WTC11 (cell line): ENCODE measurements at regions not wholly inside any gene's neighbourhood (a gene's known extent, or its start where the extent isn't known, plus 50 kb on each side); places are given as distances from the start of the nearest gene placed in this dataset.

ENCODE experiments used
- ATAC-seq: fragments of 200-7000 bp; cut with Tn5 transposase; 2 replicates; pipeline ENCODE4 v1.10.0; 2021; ENCODE audit warnings: mild to moderate bottlenecking, moderate library complexity
- CTCF ChIA-PET: fragments of 300-600 bp; sonication (Branson Sonifier 250); formaldehyde crosslinking; loops from one replicate; lab custom pipeline; 2021; ENCODE audit warnings: antibody characterized with exemption; lab: Charles Lee
- POLR2A ChIA-PET: fragments of 350-600 bp; sonication (Branson Sonifier 250); formaldehyde crosslinking; loops from one replicate; lab custom pipeline; 2021; ENCODE audit warnings: antibody characterized with exemption; lab: Charles Lee
- DNase-seq: peaks from one replicate; pipeline ENCODE4 v3.0.0; 2021; ENCODE audit warnings: low spot score
- H3K27ac Mint-ChIP-seq: 2 replicates; pipeline ENCODE4 v1.8.0; 2021; ENCODE audit warnings: mixed read lengths
- H3K27me3 Mint-ChIP-seq: 2 replicates; pipeline ENCODE4 v1.8.0; 2021; ENCODE audit warnings: low read depth, mild to moderate bottlenecking, moderate library complexity, mixed read lengths
- H3K36me3 Mint-ChIP-seq: 2 replicates; pipeline ENCODE4 v1.8.0; 2021; ENCODE audit warnings: mixed read lengths
- H3K4me1 Mint-ChIP-seq: 2 replicates; pipeline ENCODE4 v1.8.0; 2022; ENCODE audit warnings: mixed read lengths
- H3K4me3 Mint-ChIP-seq: 2 replicates; pipeline ENCODE4 v1.8.0; 2021; ENCODE audit warnings: mild to moderate bottlenecking, moderate library complexity, mixed read lengths
- H3K9me3 Mint-ChIP-seq: 2 replicates; pipeline ENCODE4 v1.8.0; 2021; ENCODE audit warnings: mixed read lengths
- CBFB ChIP-seq: sonication (generic); formaldehyde crosslinking; IDR thresholded peaks from 2 replicates; pipeline ENCODE4 v1.8.1; 2022; ENCODE audit warnings: mild to moderate bottlenecking, low read depth, missing genetic modification reagents
- FOXJ3 ChIP-seq: sonication (generic); formaldehyde crosslinking; IDR thresholded peaks from 2 replicates; pipeline ENCODE4 v1.9.0; 2021; ENCODE audit warnings: missing genetic modification reagents, mild to moderate bottlenecking, borderline replicate concordance
- GABPB1 ChIP-seq: sonication (generic); formaldehyde crosslinking; IDR thresholded peaks from 2 replicates; pipeline ENCODE4 v1.8.1; 2023; ENCODE audit warnings: mild to moderate bottlenecking, missing genetic modification reagents
- IRF2 ChIP-seq: sonication (generic); formaldehyde crosslinking; IDR thresholded peaks from 2 replicates; pipeline ENCODE4 v1.8.0; 2022; ENCODE audit warnings: low read depth, missing genetic modification reagents, borderline replicate concordance
- NR1H2 ChIP-seq: sonication (generic); formaldehyde crosslinking; IDR thresholded peaks from 2 replicates; pipeline ENCODE4 v1.9.0; 2021; ENCODE audit warnings: mild to moderate bottlenecking, moderate library complexity, missing genetic modification reagents
- PRRX2 ChIP-seq: fragments of 250-450 bp; sonication (Bioruptor Pico); IDR thresholded peaks from 2 replicates; pipeline ENCODE4 v1.8.0; 2021; ENCODE audit warnings: mild to moderate bottlenecking
- SMAD4 ChIP-seq: sonication (generic); formaldehyde crosslinking; IDR thresholded peaks from 2 replicates; pipeline ENCODE4 v1.8.0; 2022; ENCODE audit warnings: mild to moderate bottlenecking, missing genetic modification reagents
- TF ChIP-seq, protein P1 (sequence below): fragments of 250-450 bp; sonication (Bioruptor Pico); IDR thresholded peaks from 2 replicates; pipeline ENCODE4 v1.9.0; 2021; ENCODE audit warnings: moderate library complexity, mild to moderate bottlenecking, inconsistent platforms, borderline replicate concordance
- TF ChIP-seq, protein P2 (sequence below): sonication (generic); formaldehyde crosslinking; conservative IDR thresholded peaks from 2 replicates; pipeline ENCODE4 v1.8.1; 2023; ENCODE audit warnings: mild to moderate bottlenecking, low read depth, missing genetic modification reagents, moderate library complexity
- TF ChIP-seq, protein P3 (sequence below): sonication (generic); formaldehyde crosslinking; IDR thresholded peaks from 2 replicates; pipeline ENCODE4 v1.8.1; 2023; ENCODE audit warnings: mild to moderate bottlenecking, missing genetic modification reagents
- TF ChIP-seq, protein P4 (sequence below): sonication (generic); formaldehyde crosslinking; IDR thresholded peaks from 2 replicates; pipeline ENCODE4 v1.8.1; 2023; ENCODE audit warnings: mild to moderate bottlenecking, missing genetic modification reagents, moderate library complexity
- TF ChIP-seq, protein P5 (sequence below): sonication (generic); formaldehyde crosslinking; IDR thresholded peaks from 2 replicates; pipeline ENCODE4 v1.8.0; 2022; ENCODE audit warnings: mild to moderate bottlenecking, missing genetic modification reagents
- TF ChIP-seq, protein P6 (sequence below): fragments of 250-450 bp; sonication (Bioruptor Pico); conservative IDR thresholded peaks from 2 replicates; pipeline ENCODE4 v1.9.0; 2021; ENCODE audit warnings: mild to moderate bottlenecking
- TF ChIP-seq, protein P7 (sequence below): sonication (generic); formaldehyde crosslinking; IDR thresholded peaks from 2 replicates; pipeline ENCODE4 v1.8.1; 2023; ENCODE audit warnings: mild to moderate bottlenecking, missing genetic modification reagents, moderate library complexity
- TF ChIP-seq, protein P8 (sequence below): sonication (generic); formaldehyde crosslinking; IDR thresholded peaks from 2 replicates; pipeline ENCODE4 v1.8.0; 2023; ENCODE audit warnings: missing genetic modification reagents, mild to moderate bottlenecking, borderline replicate concordance
- TF ChIP-seq, protein P9 (sequence below): fragments of 250-450 bp; sonication (Bioruptor Pico); IDR thresholded peaks from 2 replicates; pipeline ENCODE4 v1.8.0; 2021; ENCODE audit warnings: mild to moderate bottlenecking

DNA sequence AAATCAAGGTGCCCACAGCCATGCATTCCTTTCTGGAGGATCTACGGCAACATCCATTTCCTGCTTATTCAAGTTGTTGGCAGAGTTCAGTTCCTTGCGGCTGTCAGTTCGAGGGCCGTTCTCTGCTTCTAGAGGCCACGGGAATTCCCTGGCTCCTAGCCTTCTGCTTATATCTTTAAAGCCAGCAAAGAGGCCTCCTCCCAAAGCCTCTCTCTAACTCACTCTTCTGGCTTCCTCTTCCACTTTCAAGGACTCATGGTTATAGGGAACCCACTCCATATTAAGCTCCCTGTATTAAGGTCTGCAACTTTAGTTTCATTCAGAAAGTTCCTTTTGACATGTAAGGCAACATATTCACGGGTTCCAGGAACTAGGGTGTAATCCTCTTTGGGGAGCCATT lies 150.1 kb upstream of the RMP24 start:
- POLR2A ChIA-PET: no interaction called here
- DNase-seq (no peak), ATAC-seq (peak; percentile 25; the same call in 1 of the 2 replicates)
- Mint-ChIP-seq H3K36me3 (peaks cover 21% of the 10 kb centered on the region), H3K27ac (peak overlapping the region; percentile 9), H3K27me3 (no peaks in the 10 kb centered on the region), H3K9me3 (peaks cover 14% of the 10 kb centered on the region), H3K4me3 (no peak overlapping the region), H3K4me1 (peaks cover 58% of the 10 kb centered on the region)
- TF ChIP-seq, protein P1, sequence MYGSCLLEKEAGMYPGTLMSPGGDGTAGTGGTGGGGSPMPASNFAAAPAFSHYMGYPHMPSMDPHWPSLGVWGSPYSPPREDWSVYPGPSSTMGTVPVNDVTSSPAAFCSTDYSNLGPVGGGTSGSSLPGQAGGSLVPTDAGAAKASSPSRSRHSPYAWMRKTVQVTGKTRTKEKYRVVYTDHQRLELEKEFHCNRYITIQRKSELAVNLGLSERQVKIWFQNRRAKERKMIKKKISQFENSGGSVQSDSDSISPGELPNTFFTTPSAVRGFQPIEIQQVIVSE (CRISPR knock-in tag): no peak
- no peak for TF ChIP-seq IRF2
- TF ChIP-seq, protein P2, sequence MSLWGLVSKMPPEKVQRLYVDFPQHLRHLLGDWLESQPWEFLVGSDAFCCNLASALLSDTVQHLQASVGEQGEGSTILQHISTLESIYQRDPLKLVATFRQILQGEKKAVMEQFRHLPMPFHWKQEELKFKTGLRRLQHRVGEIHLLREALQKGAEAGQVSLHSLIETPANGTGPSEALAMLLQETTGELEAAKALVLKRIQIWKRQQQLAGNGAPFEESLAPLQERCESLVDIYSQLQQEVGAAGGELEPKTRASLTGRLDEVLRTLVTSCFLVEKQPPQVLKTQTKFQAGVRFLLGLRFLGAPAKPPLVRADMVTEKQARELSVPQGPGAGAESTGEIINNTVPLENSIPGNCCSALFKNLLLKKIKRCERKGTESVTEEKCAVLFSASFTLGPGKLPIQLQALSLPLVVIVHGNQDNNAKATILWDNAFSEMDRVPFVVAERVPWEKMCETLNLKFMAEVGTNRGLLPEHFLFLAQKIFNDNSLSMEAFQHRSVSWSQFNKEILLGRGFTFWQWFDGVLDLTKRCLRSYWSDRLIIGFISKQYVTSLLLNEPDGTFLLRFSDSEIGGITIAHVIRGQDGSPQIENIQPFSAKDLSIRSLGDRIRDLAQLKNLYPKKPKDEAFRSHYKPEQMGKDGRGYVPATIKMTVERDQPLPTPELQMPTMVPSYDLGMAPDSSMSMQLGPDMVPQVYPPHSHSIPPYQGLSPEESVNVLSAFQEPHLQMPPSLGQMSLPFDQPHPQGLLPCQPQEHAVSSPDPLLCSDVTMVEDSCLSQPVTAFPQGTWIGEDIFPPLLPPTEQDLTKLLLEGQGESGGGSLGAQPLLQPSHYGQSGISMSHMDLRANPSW: no peak
- TF ChIP-seq CBFB (CRISPR knock-in tag): no peak
- TF ChIP-seq, protein P3, sequence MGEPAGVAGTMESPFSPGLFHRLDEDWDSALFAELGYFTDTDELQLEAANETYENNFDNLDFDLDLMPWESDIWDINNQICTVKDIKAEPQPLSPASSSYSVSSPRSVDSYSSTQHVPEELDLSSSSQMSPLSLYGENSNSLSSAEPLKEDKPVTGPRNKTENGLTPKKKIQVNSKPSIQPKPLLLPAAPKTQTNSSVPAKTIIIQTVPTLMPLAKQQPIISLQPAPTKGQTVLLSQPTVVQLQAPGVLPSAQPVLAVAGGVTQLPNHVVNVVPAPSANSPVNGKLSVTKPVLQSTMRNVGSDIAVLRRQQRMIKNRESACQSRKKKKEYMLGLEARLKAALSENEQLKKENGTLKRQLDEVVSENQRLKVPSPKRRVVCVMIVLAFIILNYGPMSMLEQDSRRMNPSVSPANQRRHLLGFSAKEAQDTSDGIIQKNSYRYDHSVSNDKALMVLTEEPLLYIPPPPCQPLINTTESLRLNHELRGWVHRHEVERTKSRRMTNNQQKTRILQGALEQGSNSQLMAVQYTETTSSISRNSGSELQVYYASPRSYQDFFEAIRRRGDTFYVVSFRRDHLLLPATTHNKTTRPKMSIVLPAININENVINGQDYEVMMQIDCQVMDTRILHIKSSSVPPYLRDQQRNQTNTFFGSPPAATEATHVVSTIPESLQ: no peak
- TF ChIP-seq, protein P4, sequence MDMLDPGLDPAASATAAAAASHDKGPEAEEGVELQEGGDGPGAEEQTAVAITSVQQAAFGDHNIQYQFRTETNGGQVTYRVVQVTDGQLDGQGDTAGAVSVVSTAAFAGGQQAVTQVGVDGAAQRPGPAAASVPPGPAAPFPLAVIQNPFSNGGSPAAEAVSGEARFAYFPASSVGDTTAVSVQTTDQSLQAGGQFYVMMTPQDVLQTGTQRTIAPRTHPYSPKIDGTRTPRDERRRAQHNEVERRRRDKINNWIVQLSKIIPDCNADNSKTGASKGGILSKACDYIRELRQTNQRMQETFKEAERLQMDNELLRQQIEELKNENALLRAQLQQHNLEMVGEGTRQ (CRISPR knock-in tag): no peak
- TF ChIP-seq, protein P5, sequence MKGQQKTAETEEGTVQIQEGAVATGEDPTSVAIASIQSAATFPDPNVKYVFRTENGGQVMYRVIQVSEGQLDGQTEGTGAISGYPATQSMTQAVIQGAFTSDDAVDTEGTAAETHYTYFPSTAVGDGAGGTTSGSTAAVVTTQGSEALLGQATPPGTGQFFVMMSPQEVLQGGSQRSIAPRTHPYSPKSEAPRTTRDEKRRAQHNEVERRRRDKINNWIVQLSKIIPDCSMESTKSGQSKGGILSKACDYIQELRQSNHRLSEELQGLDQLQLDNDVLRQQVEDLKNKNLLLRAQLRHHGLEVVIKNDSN (CRISPR knock-in tag): no peak
- CTCF ChIA-PET: interaction anchor here (0.9 kb wide), 1 partner anchor 16 kb away, joined by 3 read pairs; no protein-coding TSS in a partner anchor

DNA sequence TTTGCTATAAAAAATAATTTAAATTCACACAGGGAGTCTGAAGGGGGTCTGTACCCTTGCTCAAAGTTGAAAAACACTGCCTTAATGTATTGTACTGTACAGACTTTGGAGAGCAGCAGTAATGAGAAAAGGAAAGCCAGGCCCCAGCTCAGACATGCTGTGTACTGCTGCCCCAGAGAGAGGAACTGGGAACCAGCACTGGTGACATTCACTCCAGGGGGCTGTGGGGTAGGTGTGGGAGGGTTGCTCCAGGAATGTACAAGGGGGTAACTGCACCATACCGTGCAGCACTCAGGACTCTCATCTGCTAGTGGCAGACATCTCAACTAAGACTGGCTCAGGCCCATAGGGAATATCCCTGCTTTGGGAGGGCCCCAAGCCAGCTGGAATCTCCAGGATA lies 146.0 kb upstream of the RMP24 start:
- Mint-ChIP-seq H3K27ac (peak overlapping the region; percentile 97), H3K36me3 (peaks cover 48% of the 10 kb centered on the region), H3K4me3 (no peak overlapping the region), H3K4me1 (peaks cover 64% of the 10 kb centered on the region), H3K9me3 (peaks cover 46% of the 10 kb centered on the region), H3K27me3 (peaks cover 8% of the 10 kb centered on the region)
- ChIA-PET CTCF (interaction anchor here (0.7 to 3.8 kb wide), 2 partner anchors 10 to 11 kb away, joined by 3 to 29 read pairs; no protein-coding TSS in a partner anchor), POLR2A (no interaction called here)
- ATAC-seq: no peak
- DNase-seq: no peak
- TF ChIP-seq, protein P6, sequence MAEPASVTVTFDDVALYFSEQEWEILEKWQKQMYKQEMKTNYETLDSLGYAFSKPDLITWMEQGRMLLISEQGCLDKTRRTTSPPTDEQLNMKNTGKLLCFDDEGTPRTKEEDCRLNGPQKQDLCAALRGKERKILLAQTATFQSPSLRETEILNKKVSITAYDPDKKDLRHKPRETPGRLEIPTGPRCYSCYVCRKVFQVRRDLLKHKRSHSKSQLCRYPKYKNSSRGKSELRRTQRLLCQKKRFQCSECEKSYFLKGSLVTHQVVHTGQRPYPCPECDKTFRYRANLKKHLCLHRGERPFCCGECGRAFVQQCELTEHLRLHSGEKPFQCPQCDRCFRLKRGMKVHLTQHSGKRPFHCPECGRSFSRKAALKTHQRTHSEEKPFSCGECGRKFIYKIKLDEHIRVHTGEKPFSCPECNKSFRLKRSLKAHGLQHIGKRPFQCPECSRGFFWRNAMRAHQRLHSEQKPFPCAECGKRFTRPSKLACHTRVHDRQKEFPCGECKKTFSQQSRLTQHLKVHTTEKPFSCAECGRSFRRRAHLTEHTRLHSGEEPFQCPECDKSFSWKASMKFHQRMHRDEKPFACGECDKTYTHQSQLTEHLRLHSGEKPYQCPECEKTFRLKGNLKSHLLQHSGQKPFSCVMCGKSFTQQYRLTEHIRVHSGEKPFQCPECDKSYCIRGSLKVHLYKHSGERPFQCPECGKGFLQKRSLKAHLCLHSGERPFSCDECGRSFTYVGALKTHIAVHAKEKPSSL: no peak
- TF ChIP-seq GABPB1 (CRISPR knock-in tag) (no peak), SMAD4 (no peak), NR1H2 (CRISPR knock-in tag) (no peak), FOXJ3 (no peak), PRRX2 (CRISPR knock-in tag) (no peak)
- TF ChIP-seq, protein P7, sequence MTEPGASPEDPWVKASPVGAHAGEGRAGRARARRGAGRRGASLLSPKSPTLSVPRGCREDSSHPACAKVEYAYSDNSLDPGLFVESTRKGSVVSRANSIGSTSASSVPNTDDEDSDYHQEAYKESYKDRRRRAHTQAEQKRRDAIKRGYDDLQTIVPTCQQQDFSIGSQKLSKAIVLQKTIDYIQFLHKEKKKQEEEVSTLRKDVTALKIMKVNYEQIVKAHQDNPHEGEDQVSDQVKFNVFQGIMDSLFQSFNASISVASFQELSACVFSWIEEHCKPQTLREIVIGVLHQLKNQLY (CRISPR knock-in tag): no peak
- TF ChIP-seq, protein P8, sequence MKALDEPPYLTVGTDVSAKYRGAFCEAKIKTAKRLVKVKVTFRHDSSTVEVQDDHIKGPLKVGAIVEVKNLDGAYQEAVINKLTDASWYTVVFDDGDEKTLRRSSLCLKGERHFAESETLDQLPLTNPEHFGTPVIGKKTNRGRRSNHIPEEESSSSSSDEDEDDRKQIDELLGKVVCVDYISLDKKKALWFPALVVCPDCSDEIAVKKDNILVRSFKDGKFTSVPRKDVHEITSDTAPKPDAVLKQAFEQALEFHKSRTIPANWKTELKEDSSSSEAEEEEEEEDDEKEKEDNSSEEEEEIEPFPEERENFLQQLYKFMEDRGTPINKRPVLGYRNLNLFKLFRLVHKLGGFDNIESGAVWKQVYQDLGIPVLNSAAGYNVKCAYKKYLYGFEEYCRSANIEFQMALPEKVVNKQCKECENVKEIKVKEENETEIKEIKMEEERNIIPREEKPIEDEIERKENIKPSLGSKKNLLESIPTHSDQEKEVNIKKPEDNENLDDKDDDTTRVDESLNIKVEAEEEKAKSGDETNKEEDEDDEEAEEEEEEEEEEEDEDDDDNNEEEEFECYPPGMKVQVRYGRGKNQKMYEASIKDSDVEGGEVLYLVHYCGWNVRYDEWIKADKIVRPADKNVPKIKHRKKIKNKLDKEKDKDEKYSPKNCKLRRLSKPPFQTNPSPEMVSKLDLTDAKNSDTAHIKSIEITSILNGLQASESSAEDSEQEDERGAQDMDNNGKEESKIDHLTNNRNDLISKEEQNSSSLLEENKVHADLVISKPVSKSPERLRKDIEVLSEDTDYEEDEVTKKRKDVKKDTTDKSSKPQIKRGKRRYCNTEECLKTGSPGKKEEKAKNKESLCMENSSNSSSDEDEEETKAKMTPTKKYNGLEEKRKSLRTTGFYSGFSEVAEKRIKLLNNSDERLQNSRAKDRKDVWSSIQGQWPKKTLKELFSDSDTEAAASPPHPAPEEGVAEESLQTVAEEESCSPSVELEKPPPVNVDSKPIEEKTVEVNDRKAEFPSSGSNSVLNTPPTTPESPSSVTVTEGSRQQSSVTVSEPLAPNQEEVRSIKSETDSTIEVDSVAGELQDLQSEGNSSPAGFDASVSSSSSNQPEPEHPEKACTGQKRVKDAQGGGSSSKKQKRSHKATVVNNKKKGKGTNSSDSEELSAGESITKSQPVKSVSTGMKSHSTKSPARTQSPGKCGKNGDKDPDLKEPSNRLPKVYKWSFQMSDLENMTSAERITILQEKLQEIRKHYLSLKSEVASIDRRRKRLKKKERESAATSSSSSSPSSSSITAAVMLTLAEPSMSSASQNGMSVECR (CRISPR knock-in tag): no peak
- TF ChIP-seq, protein P3: no peak
- TF ChIP-seq, protein P9, sequence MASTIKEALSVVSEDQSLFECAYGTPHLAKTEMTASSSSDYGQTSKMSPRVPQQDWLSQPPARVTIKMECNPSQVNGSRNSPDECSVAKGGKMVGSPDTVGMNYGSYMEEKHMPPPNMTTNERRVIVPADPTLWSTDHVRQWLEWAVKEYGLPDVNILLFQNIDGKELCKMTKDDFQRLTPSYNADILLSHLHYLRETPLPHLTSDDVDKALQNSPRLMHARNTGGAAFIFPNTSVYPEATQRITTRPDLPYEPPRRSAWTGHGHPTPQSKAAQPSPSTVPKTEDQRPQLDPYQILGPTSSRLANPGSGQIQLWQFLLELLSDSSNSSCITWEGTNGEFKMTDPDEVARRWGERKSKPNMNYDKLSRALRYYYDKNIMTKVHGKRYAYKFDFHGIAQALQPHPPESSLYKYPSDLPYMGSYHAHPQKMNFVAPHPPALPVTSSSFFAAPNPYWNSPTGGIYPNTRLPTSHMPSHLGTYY (CRISPR knock-in tag): no peak
